GM21390 (cell line): ENCODE measurements at regions not wholly inside any gene's neighbourhood (a gene's known extent, or its start where the extent isn't known, plus 50 kb on each side); places are given as distances from the start of the nearest gene placed in this dataset.

Experiments
- ATAC-seq: cut with Tn5 transposase; IDR thresholded peaks from one replicate; pipeline ENCODE4 v1.9.1; 2021; ENCODE audit not compliant: unreplicated experiment

DNA sequence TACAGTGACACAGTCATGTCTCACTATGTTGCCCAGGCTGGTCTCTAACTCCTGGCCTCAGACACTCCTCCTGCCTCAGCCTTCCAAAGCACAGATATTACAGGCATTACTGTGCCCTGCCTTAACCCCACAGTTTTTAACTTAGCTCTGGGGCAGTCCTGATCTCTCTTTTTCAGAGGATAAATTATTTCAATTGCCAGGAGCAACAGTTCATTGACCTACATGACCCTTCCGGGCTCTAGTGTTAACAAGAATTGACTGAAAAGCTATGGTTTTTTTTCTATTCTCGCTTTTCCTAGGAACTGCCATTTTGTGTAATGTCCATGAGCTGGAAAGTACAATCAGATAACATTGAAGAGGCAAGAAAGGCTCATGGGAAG lies 92.8 kb downstream of the HNRNPLL start:
- no peak for ATAC-seq

DNA sequence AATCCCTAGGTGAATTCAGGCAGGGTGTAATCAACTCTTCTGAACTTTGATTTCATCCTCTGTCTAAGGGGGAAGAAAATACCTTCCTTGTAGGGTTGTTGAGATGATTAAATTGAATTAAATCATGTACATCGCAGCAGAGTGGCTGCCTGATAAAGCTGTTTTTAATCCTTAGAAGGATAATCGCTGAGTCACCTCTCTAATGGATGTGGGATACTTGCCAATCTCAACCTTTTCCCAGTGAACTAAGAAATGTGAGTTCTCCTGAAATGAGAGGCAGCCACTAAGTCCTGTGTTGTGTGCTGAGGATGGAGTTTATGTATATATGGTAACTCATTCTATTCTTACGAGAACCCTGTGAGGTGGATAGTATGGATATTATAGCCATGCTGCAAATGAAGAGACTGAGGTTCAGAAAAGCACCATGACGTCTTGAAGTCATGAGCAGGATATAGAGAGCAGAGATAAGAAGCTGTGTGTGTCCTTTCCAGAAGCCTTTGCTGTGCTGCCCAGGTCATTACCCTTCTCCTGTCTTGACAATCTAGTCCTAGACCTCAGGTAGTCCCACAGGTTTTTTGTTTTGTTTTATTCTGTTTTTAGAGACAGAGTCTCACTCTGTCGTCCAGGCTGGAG lies 93.3 kb downstream of the HNRNPLL start:
- ATAC-seq, result no peak

DNA sequence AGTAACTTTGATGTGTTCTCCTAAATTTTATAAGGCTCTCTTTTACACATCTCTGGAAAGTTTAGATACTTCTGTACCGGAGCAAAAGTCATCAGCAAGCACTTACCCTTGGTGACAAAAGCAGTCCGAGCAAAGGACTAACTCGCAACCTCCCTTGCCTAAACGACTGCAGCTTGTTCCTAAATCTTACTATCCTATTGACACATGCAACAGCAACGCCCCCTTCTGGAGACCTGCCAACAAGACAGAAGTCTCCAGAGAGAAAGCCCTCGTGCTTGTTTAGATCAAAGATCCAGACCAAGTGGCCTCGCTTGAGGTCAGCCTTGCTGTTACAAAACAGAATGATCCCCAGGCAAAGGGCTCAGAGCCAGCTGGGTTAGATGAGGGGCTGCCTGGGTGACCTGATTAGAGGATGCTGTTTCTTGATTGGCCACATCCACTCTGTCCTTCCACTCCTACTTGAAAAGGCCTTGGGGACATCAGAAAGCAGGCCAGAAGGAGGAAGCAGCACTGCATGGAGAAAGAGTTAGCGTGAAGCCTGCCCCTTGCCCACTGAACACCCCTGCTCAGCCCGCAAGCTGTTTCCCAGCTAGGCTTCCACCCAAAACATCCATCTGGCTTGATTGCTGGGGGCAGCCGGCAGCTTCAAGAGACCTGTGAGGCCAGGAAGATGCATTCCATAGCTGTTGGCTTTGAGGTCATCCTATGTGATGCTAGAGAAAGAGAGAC lies 94.3 kb downstream of the HNRNPLL start:
- no peak for ATAC-seq

DNA sequence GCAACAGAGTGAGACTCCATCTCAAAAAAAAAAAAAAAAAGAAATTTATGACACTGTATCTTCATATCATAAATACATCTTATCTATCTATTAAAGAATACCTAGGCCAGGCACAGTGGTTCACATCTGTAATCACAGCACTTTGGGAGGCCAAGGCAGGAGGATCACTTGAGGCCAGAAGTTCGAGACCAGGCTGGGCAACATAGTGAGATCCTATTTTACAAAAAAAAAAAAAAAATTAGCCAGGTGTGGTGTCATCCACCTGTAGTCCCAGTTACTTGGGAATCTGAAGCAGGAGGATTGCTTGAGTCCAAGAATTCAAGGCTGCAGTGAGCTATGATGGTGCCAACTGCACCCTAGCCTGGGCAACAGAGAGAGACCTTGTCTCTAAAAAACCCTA lies 95.0 kb downstream of the HNRNPLL start:
- no peak for ATAC-seq

DNA sequence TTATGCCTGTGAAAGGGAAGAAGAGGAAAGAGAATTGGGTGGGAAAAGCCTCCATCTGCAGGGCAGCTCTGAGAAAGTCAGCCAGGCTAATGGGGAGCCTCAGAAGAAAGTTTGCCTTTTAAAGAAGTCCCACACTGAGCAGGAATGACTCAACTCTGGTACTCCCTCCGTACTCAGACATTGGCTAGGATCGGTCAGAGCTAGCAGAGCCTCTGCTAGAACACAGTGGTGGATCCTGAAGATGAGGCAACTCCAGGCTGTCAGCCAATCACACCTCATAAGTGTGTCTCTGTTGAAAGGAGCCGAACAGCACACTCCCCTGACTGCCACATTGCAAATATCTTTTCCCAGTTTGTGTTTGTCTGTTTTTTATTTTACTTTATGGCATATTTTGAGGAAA lies 96.9 kb downstream of the HNRNPLL start:
- no peak for ATAC-seq

DNA sequence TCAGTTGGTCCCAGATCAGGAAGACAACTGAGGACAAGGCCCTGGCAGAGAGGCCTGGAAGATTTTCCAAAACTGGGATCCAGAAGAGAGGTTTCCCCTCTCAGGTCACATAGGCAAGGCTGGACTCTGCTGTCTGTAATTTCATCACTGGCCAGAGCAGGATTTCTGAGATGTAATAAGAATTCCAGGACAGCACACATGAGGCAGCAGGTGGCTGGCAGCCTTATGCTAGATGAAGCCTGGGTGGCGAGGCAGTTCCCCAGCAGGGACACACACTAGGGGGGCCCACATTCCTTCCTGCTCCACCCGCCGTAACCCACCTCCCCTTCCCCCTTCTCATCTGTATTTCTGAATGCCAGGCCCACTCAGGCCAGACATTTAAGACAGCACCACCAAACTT lies 98.6 kb downstream of the HNRNPLL start:
- no peak for ATAC-seq

DNA sequence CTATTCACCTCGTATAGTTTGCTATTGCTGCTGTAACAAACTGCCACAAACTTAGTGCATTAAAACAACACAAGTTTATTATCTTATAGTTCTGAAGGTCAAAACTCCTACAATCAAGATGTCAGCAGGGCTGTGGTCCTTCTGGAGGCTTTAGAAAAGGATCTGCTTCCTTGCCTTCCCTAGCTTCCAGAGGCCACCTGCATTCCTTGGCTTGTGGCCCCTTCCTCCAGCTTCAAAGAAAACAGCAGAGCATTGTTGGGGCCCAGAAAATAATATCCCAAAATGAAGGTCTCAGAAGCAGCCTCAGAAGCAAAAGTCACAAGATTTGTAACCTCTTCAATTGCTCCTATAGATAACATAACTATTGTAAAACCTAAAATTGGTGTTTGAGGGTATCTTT lies 100.6 kb downstream of the HNRNPLL start:
- no peak for ATAC-seq

DNA sequence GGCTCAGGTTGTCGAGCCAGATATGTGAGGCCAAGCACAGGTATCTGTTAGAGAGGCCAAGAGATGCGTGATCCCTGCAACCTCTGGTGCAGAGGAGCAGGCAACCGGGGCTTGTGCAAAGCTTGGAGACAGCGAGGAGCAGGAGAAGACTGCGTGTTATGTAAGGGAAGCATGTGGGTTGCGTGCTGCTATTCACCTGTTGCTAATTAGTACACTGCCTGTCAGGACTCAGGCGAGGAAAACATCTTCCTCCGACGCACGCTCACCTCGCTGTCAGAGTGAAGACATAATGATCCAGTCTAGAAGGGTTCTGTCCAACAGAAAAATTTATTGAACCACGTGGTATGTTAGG lies 102.5 kb downstream of the HNRNPLL start:
- ATAC-seq, result no peak

DNA sequence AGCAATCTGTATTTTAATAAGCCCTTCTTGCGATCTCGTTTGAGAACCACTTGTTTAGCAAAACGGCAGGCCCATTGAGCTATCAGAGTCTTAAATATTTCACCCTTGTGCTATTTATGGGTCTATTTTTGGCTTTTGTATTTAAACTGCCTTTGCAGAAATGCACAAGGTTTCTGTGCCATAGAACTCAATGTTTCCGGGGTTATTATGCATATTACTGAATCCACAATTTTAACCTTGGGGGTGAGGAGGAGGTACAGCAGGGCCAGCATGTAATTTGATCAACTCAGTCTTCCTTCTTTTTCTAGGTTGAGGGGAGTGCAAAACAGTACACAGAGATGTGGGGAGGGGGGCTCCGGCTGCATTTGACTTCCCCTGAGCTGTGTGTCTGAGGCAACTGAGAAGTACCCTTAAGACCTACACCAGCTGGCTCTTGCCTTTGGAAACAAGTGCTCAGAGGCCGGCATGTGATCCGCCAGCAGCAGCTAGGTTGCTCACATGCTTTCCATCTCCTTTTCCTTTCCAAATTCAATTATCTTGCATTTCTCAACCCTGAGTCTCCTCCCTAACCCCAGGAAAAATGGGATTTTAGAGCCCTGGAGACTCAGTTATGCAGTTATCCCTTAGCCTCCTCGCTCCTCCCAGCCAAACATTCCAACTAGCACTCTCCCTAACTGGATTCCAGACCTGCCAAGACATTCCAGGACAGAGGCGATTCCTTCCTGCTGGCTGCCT lies 103.0 kb downstream of the HNRNPLL start:
- no peak for ATAC-seq

DNA sequence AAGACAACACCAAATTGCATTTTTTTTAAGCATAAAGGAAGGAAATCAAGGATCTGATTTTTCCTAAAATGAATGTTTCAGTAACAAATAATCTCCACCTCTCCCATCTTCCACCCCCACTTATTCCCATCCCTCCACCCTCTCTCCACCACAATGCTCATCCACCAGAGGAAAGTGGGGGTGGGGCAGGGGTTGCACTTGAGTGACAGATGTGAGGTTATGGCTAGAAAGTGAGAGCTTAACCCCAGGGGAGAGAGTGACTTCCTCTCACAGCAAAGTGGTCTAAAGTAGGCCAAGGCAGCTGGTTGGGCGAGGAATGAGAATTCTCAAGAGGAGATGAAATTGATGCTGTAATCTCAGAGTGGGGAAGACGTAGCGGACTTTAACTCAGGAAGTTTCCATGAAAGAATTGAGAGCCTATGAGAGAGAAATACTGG lies 104.7 kb downstream of the HNRNPLL start:
- no peak for ATAC-seq

DNA sequence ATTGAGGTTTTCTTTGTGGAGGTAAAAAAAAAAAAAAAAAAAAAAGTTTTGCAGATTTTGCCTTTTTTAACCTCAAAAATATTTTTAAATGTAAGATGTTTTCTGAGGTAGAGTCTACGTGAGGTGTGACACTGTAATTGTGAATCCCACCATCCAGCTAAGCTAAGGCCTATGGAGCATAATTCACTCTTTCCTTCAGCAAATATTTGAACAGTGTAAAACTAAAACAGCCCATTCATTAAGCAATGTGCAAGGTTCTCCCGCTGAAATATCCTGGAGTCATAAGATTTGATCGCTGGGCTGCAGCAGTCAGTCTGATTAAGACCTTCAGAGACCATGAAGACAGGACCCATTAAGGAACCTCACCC lies 105.1 kb downstream of the HNRNPLL start:
- ATAC-seq, result no peak

DNA sequence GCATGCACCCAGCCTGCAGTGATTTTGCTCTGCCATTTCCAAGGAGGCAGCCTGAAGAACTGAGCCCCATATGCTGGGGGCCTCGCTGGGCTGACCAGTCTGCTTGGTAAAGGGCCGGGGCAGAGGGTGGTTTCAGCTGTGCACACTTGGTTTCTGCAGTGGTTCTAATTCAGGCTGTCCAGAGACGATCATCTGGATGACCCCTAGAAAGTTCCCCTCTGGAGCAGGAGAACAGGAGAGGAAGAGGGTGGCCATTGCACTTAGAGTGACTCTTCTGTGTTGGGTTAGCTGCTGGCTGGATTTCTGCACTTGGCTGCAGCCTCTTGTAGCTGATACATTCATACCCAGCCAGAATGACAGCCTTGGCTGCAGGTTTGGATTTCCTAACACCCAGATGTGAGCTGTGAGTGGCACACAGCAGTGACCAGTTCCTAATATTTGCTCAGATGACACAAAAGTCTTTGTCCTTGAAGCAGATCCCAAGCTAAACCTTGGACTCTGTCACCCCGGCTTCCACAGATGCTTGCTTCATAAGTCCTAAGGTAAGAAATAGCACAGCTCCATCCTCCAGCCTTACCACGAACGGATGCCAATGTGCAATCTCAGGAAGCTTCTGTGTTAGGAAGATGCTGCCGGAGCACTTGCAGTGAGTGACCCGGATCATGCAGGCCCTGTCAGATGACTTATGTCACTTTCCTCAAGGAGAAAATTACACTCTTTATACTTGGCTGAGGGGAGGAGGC lies 105.6 kb downstream of the HNRNPLL start:
- ATAC-seq, result no peak

DNA sequence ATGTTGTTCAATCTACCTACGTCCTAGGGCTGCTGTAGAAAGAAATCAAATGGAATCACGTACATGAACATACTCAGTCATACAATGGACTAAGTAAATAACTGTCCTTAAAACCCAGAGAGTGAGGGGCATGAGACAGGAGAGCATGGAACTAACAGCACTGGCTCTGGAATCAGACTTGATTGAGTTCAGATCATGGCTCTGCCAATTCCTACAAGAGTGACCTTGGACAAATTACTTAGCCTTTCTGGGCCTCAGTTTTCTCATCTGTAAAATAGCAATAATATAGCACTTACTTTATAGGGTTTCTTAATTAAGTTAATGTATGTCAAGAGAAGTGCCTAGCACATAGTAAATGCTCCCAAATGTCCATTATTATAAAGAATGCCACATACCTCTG lies 106.8 kb downstream of the HNRNPLL start:
- no peak for ATAC-seq

DNA sequence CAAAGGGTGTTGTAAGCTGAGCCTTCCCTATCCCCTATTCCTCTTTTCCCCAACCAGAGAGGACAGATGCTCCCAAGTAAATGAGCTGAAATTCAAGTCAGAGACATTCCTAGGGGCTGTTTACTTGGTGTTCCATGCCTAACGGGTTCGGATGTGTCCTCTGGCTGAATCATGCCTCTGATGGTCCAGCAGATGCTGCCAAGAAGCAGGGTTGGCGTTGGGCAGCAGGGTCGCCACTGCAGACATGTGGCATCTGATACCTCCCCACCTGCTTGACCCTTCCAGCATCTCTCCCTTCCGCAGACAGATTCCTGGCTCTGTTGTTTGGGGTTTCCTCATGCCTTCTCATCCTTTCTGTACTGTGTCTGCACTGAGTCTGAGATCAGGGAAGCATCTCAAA lies 108.3 kb downstream of the HNRNPLL start:
- no peak for ATAC-seq

DNA sequence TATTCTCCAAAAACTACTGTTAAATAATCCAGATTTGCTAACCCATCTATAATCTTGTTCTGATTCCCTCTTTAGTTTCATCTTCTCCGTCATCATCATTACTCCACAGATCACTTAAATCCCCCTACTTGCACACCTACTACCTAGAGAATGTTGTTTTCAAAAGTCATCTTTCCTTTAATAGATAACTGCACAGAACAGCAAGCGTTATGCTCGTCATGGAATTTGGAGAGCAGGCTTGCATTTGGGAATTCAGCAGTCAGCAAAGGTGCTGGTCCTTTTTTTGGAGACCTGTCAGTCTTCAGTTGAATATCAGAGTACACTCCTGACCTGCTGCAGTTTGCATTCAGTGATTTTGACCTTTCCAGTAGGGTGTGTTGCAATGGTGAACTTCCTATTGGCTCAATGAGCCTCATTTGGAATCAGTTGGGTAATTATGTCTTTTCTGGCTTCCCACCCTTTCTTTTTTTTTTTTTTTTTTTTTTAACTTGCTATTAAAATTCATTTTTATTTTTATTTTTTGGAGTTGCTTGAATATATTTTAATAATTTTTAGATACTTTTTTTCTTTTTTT lies 110.6 kb downstream of the HNRNPLL start:
- no peak for ATAC-seq

DNA sequence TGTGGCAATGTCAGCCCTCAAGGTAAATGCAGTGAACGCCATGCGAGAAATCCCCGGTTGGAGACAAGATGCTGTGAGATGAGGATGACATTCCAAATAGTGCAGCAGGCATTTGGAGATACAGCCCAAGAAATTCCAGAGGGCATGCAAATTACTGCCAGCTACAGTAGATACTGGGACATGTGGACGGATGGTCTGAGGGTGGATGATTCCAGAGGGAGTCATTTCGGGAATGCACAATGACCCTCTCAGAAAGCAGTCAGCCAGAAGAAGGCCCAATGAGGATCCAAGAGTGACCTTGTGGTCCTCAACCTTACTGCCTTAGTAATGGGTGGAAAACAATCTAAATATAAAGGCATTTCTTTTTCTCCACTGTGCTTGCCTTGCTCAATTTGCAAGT lies 111.3 kb downstream of the HNRNPLL start:
- ATAC-seq, result no peak

DNA sequence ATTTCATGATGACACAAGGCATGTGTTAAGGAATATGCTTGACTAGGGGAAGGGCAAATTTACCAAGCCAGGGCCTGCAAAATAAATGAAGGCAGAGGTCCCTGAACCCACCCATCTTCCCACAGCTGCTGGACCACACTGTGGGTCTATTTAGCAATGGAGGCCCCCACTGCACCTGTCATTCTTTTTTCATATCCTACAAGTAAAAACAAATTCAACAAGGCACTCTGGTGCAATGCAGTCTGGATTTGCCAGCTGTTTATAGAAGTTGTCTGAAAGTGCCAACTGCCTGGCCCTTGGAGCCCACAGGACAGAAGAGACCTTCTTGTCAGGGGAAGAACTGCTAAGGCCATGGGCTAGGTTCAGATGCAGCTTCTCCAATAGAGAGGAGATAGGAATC lies 112.8 kb upstream of the ATL2 start:
- ATAC-seq, result no peak

DNA sequence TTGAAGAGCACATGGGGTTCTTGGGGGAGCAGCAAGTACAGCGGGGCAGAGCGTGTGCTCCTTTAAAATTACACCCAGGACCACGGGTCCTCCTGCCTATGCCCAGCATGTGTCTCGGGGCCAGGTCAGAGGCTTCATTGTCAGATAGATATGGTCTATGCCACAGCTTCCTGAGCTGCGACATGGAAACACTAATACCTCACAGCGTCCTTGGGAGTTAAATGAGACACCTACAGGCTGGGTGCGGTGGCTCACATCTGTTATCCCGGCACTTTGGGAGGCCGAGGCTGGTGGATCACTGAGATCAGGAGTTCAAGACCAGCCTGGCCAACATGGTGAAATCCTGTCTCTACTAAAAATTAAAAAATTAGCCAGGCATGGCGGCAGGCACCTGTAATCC lies 110.8 kb upstream of the ATL2 start:
- no peak for ATAC-seq

DNA sequence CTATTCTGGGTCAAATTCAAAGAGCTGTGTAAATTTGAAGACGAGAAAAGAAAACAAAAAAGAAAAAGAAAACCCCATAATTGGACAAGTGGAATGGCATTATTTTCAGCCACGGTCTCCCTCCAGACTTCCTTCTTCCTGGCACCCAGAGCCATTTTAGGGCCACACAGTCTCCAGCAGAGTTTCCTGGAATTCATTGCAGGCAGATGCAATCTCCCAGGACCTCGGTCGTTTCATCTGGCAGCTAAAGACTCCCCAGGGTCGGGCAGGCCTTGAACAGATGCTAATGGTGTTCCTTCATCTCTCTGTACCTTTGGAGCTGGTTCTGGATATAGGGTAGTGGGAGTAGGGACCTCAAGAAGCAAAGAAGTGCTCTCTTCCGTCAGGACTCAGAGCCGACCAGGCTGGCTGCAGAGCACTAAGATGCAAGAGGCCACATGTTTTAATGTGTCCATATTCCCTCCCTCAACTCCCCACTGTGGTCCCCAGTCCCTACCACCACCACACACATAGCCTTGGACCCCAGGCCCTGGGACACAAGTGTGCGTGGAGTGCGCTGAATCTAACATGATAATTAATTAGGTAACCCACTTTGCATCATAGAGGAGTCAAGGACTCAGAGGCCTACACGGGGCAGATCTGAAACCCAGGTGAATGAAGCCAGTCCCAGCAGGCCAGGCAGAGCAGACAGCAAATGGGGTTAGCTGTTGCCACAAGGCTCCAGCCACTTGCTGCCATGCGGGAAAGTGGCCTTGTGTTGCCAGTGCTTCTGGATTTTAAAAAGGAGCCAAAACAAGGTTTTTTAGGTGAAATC lies 109.3 kb upstream of the ATL2 start:
- no peak for ATAC-seq

DNA sequence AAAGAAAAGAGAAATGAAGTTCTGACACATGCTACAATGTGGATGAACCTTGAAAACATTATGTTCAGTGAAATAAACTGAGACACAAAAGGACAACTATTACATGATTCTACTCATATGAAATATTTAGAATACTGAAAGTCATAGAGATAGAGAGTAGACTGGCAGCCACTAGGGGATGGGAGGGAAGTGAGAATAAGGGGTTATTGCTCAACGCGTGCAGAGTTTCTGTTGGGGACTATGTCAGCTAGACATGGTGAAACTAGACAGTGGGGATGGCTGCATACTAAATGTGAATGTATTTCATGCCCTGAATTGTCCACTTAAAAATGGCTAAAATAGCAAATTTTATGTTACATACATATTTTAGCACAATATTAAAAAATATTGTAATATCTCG lies 108.7 kb upstream of the ATL2 start:
- ATAC-seq, result peak; percentile 98

DNA sequence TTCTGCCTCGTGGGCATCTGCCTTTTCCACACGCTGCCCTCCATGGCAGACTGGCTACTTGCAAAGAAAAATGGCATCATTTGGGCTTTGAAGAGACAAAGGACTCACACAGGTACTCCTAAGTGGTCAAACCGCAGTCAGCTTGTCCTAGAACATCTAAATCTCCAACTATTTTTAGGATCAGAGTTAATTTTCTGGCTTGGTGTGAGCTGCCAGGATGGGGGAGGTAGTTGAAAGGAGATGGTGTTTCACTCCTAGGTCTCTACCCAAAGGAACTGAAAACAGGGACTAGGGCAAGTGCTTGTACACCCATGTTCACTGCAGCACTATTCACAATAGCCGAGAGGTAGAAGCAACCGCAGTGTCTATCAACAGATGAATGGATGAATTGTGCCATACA lies 107.9 kb upstream of the ATL2 start:
- no peak for ATAC-seq
